ENCODE measurements at regions not wholly inside any gene's neighbourhood (a gene's known extent, or its start where the extent isn't known, plus 50 kb on each side); places are given as distances from the start of the nearest gene placed in this dataset.

DNA sequence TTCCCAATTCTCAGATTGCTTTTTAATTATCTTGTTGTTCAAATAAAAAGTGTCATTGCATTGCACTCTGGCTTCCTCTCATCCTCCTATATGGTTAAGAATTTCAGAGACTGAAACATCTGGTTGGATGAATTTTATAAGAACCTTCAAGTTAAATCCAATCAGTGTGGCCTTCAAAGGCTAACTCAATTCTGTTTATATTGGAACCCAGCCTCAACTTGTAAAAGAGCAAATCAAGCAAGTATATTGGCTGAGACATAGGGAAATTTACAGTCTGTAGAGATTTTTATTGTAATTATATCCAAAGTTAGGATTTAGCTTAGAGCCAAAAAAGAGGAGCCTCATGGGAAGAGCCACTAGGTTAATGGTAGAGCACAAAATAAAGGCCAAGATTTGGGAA lies 159.9 kb upstream of the FER start:
- H3K9ac ChIP-seq (ENCODE audit: insufficient read depth, low read length): no peak overlapping the region
- H3K4me1 ChIP-seq (ENCODE audit: control insufficient read depth, extremely low read depth, insufficient read depth, low read length): no peaks in the 10 kb centered on the region
- no peaks in the 10 kb centered on the region for H3K9me3 ChIP-seq (ENCODE audit: control insufficient read depth, insufficient read depth, low read depth, low read length)
- H3K27me3 ChIP-seq (ENCODE audit: control insufficient read depth, insufficient read depth, low read length): no peaks in the 10 kb centered on the region
- DNase-seq (ENCODE audit: low read depth in 2 of 2): no peak
- no peak overlapping the region for H3K27ac ChIP-seq (ENCODE audit: insufficient read depth, low read length)
- H3K4me2 ChIP-seq (ENCODE audit: extremely low read depth, insufficient read depth, low read length): no peak overlapping the region
- H3K4me3 ChIP-seq (replicated peaks in 1 of 4; ENCODE audit: control extremely low read depth in 1 of 4, insufficient read depth in 1 of 4, low read depth in 3 of 4, low read length in 4 of 4): no peak overlapping the region
- no peak overlapping the region for H2AFZ ChIP-seq (ENCODE audit: low read length)
- TF ChIP-seq EZH2 (IDR thresholded peaks at IDR 0.05; ENCODE audit: low read length, missing control alignments): no peak
- TF ChIP-seq, protein P1, sequence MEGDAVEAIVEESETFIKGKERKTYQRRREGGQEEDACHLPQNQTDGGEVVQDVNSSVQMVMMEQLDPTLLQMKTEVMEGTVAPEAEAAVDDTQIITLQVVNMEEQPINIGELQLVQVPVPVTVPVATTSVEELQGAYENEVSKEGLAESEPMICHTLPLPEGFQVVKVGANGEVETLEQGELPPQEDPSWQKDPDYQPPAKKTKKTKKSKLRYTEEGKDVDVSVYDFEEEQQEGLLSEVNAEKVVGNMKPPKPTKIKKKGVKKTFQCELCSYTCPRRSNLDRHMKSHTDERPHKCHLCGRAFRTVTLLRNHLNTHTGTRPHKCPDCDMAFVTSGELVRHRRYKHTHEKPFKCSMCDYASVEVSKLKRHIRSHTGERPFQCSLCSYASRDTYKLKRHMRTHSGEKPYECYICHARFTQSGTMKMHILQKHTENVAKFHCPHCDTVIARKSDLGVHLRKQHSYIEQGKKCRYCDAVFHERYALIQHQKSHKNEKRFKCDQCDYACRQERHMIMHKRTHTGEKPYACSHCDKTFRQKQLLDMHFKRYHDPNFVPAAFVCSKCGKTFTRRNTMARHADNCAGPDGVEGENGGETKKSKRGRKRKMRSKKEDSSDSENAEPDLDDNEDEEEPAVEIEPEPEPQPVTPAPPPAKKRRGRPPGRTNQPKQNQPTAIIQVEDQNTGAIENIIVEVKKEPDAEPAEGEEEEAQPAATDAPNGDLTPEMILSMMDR (conservative IDR thresholded peaks at IDR 0.05 in 1 of 2, IDR thresholded peaks at IDR 0.05 in 1 of 2; ENCODE audit: low read depth in 1 of 2, low read length in 2 of 2): no peak
- H3K79me2 ChIP-seq (ENCODE audit: control insufficient read depth, insufficient read depth, low read length): no peaks in the 10 kb centered on the region
- H4K20me1 ChIP-seq (ENCODE audit: control insufficient read depth, extremely low read depth, insufficient read depth, low read length): no peaks in the 10 kb centered on the region
- H3K36me3 ChIP-seq (ENCODE audit: control insufficient read depth, insufficient read depth, low read length): no peaks in the 10 kb centered on the region

DNA sequence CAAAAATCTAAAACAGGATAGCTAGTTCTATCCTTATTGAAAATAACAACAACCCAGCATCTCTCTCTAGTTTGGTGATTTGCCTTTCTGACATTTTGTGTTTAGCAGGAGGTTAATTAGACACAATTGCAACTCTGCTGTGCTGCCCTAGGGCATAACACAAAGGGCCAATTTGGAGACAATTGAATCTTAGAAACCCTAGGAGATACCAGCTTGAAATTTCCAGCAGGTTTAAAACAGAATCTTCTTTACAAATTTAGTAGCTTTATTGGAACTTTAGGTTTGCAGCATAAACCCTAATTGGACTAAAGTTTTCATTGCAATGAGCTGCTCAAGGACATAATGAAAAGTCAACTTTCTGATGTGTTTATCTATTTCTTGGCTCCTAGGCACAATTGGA lies 166.7 kb upstream of the FER start:
- Histone ChIP-seq H4K20me1 (ENCODE audit: control insufficient read depth, extremely low read depth, insufficient read depth, low read length) (no peaks in the 10 kb centered on the region), H3K27ac (ENCODE audit: insufficient read depth, low read length) (no peak overlapping the region), H3K9me3 (ENCODE audit: control insufficient read depth, insufficient read depth, low read depth, low read length) (no peaks in the 10 kb centered on the region), H3K36me3 (ENCODE audit: control insufficient read depth, insufficient read depth, low read length) (no peaks in the 10 kb centered on the region), H3K79me2 (ENCODE audit: control insufficient read depth, insufficient read depth, low read length) (no peaks in the 10 kb centered on the region), H3K27me3 (ENCODE audit: control insufficient read depth, insufficient read depth, low read length) (no peaks in the 10 kb centered on the region), H3K4me2 (ENCODE audit: extremely low read depth, insufficient read depth, low read length) (no peak overlapping the region), H3K4me3 (replicated peaks in 1 of 4; ENCODE audit: control extremely low read depth in 1 of 4, insufficient read depth in 1 of 4, low read depth in 3 of 4, low read length in 4 of 4) (no peak overlapping the region), H2AFZ (ENCODE audit: low read length) (no peak overlapping the region), H3K9ac (ENCODE audit: insufficient read depth, low read length) (no peak overlapping the region), H3K4me1 (ENCODE audit: control insufficient read depth, extremely low read depth, insufficient read depth, low read length) (no peaks in the 10 kb centered on the region)
- TF ChIP-seq, protein P1 (conservative IDR thresholded peaks at IDR 0.05 in 1 of 2, IDR thresholded peaks at IDR 0.05 in 1 of 2; ENCODE audit: low read depth in 1 of 2, low read length in 2 of 2): no peak
- no peak for TF ChIP-seq EZH2 (IDR thresholded peaks at IDR 0.05; ENCODE audit: low read length, missing control alignments)
- DNase-seq (ENCODE audit: low read depth in 2 of 2): no peak

DNA sequence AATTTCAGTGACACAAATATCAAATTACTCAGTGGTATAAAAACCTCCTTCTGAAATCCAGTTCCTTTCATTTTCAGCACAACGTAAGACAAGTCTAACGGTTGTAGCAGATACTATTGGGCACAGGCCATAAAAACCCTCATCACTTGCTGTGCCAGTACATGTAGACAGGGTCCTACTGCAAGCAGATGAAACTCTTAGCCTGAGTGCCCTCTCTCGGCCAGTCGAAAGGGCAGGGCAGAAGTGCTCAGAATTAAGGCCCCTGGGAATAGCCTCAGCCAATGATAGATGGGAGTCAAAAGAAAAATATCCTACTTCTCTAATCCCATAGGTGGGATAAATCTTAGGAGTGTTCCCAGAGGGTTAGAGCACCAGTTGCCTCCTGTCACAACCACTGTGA lies 168.5 kb upstream of the FER start:
- DNase-seq (ENCODE audit: low read depth in 2 of 2): no peak
- no peaks in the 10 kb centered on the region for H4K20me1 ChIP-seq (ENCODE audit: control insufficient read depth, extremely low read depth, insufficient read depth, low read length)
- H3K4me3 ChIP-seq (replicated peaks in 1 of 4; ENCODE audit: control extremely low read depth in 1 of 4, insufficient read depth in 1 of 4, low read depth in 3 of 4, low read length in 4 of 4): no peak overlapping the region
- no peak overlapping the region for H3K27ac ChIP-seq (ENCODE audit: insufficient read depth, low read length)
- H3K4me2 ChIP-seq (ENCODE audit: extremely low read depth, insufficient read depth, low read length): no peak overlapping the region
- no peaks in the 10 kb centered on the region for H3K36me3 ChIP-seq (ENCODE audit: control insufficient read depth, insufficient read depth, low read length)
- no peak overlapping the region for H3K9ac ChIP-seq (ENCODE audit: insufficient read depth, low read length)
- H2AFZ ChIP-seq (ENCODE audit: low read length): no peak overlapping the region
- no peaks in the 10 kb centered on the region for H3K27me3 ChIP-seq (ENCODE audit: control insufficient read depth, insufficient read depth, low read length)
- no peaks in the 10 kb centered on the region for H3K4me1 ChIP-seq (ENCODE audit: control insufficient read depth, extremely low read depth, insufficient read depth, low read length)
- no peaks in the 10 kb centered on the region for H3K79me2 ChIP-seq (ENCODE audit: control insufficient read depth, insufficient read depth, low read length)
- no peaks in the 10 kb centered on the region for H3K9me3 ChIP-seq (ENCODE audit: control insufficient read depth, insufficient read depth, low read depth, low read length)
- TF ChIP-seq, protein P1 (conservative IDR thresholded peaks at IDR 0.05 in 1 of 2, IDR thresholded peaks at IDR 0.05 in 1 of 2; ENCODE audit: low read depth in 1 of 2, low read length in 2 of 2): no peak
- no peak for TF ChIP-seq EZH2 (IDR thresholded peaks at IDR 0.05; ENCODE audit: low read length, missing control alignments)

All from fibroblast of lung (primary cell).